SKM-1 treated with dmso at 0.1 percent for 144 hours (cell line): ENCODE measurements at regions not wholly inside any gene's neighbourhood (a gene's known extent, or its start where the extent isn't known, plus 50 kb on each side); places are given as distances from the start of the nearest gene placed in this dataset.

Source experiments
- DNase-seq: peaks from one replicate; lab custom pipeline; 2025; ENCODE audit not compliant: unreplicated experiment; lab: John Stamatoyannopoulos, UW

GRCh38 chr12:91563011-91563765, 380.6 kb upstream of the DCN start:
- no peak for DNase-seq

- no peak for DNase-seq
Observed at GRCh38 chr12:91562476-91562875, 379.9 kb upstream of the DCN start.

DNA sequence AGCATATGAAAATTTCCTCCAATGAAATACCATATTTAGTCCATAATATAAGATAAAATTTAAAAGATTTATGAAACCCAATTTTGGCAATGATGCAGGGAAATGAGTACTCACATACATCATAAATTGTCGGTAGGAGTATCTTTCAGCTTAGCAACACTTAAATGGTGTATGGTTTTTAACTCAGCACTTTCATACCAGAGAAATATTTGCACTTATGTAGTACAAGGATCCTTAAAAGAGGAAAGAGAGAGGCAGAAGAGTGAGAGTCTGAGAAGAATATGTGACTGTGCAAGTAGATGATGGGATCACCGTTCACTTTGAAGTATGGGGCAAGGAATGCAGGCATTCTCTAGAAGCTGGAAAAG, 379.3 kb upstream of the DCN start:
- DNase-seq = no peak

DNA sequence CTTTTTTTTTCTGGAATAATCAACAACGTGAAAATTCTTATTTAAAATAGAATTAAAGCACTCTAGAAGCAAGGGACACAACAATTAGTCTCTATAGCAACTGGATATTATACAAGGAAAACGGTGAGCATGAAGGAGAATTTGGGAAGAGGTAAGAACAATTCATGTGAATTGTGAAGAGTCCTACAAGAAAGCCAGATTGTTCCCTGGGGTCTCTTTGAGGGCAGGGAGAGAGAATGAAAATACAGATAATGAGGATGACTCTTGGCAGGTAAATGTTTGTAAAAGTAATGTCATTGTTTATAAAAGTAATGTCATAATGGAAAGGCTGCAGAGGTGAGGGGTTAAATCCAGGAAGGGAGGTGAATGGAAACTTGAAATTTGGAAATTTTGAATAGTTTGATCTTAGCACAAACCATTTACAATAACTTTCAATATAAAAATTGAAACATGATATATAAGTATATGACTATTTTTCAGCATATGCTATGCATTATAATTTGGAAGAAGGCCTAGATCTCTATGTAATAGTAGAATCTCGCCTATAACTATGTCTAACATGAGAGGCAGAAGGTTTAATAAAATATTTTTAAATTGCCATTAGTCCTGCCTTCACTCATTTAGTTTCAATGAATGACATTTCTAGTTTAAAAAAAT, 378.8 kb upstream of the DCN start:
- DNase-seq = no peak

DNA sequence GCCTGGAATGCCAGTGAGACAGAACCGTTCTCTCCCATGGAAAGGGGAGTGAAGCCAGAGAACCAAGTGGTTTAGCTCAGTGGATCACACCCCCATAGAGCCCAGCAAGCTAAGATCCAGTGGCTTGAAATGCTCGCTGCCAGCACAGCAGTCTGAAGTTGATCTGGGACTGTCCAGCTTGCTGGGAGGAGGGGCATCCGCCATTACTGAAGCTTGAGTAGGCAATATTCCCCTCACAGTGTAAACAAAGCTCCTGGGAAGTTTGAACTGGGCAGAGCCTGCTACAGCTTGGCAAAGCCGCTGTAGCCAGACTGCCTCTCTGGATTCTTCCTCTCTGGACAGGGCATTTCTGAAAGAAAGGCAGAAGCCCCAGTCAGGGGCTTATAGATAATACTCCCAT, 374.3 kb upstream of the DCN start:
- no peak for DNase-seq

GRCh38 chr12:91555436-91556415, 373.1 kb upstream of the DCN start:
- no peak for DNase-seq

- no peak for DNase-seq
Observed at GRCh38 chr12:91551927-91552326, 369.3 kb upstream of the DCN start.

GRCh38 chr12:91551242-91551641, 368.6 kb upstream of the DCN start:
- no peak for DNase-seq

DNA sequence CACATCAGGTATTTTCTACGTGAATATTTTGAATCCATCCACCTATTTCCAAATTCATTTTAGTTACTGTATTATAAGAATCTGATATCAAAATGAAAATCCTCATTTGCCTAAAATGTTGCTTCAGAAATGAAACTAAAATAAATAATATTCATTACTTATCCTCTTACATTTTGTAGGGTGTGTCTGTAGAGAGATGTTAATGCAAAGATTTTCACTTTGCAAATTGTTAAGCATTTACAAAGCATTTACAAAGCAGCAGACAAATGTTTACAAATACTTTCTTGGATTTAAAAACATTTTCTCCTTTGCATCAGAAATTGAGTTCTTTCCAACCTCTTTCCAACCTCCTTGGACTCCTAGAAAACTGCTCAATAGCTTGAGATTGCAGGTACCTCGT, 360.0 kb upstream of the DCN start:
- DNase-seq = no peak

DNA sequence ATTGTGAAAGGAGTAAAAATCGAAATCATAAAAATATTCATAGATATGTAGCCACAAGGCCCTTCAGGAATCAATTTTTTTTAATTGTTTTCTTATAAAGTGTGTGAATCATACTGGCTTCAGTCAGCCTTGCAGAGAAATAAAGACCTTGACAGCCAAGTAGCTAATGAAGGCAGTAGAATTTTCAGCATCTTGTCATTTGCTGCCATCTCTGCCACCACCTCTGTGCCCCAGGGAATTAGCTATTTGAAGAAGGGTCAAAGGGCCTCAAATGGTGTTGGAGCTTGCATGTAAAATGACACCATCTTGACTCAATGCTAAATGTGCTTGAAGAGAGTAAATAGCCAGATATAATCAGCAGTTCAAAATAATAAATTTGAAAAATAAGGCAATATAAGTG, 359.4 kb upstream of the DCN start:
- no peak for DNase-seq

DNA sequence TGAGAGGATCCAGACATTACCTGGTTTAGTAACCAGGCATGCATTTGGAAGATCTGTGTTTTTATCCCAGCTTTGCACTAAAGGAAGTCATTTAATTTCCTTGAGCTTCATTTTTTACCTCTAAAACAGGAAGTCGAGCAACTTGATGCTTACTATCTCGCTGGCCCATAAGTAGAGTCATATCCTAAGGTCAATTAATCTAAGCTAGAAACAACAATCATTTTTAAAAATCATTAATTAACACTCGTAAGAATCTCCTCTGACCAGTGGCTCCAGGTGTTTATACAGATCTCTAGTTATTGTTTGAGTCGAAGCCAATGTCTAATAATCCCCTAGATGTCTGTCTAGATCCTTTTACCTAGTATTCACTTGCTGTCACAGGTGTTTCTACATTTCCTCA, 355.8 kb upstream of the DCN start:
- no peak for DNase-seq

GRCh38 chr12:91533366-91533765, 350.7 kb upstream of the DCN start:
- DNase-seq = no peak

DNA sequence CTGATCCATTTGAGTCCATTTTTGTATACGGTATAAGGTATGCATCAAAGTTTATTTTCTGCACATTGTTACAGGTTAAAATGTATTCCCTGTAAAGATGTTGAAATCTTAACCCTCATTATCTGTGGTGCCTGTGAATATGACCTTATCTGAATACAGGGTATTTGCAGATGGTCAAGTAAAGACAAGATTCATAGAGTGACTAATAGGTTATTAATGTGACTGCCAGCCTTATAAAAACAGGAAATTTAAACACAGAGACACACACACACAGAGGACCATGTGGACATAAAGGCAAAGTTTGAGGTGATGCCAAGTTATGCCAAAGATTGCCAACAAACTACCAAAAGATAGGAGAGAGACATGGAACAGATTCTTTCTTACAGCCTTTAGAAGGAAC, 347.2 kb upstream of the DCN start:
- DNase-seq = no peak

GRCh38 chr12:91523831-91524230, 341.2 kb upstream of the DCN start:
- DNase-seq = no peak

GRCh38 chr12:91516695-91517047, 334.1 kb upstream of the DCN start:
- DNase-seq = no peak

GRCh38 chr12:91515944-91516694, 333.5 kb upstream of the DCN start:
- no peak for DNase-seq

GRCh38 chr12:91513313-91513712, 330.7 kb upstream of the DCN start:
- no peak for DNase-seq

GRCh38 chr12:91511795-91512420, 329.3 kb upstream of the DCN start:
- no peak for DNase-seq

- no peak for DNase-seq
Observed at GRCh38 chr12:91507754-91508153, 325.1 kb upstream of the DCN start.

DNA sequence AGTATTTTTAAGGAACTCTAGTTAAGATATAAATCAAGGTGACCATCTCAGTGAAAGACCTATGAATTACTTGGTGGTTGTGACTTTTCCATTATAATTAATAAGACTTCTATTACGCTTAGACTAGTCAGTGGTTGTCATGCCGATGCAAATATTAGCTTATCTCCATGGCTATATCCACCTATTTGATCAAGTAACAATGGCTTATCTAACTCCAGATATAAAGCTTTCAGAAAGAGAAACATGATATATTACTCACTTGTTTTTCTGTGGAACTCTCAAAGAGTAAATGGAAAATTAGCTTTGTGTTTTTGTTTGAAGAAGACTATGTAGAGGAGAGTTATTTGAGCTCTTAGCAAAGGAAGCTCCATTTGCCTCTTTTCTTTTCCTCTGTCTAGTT, 323.8 kb upstream of the DCN start:
- DNase-seq = no peak

- DNase-seq = no peak
Observed at GRCh38 chr12:91505006-91505405, 322.4 kb upstream of the DCN start.
